ENCODE measurements at regions not wholly inside any gene's neighbourhood (a gene's known extent, or its start where the extent isn't known, plus 50 kb on each side); places are given as distances from the start of the nearest gene placed in this dataset.

GRCh38 chr16:86377251-86378022 is 132.9 kb upstream of the FOXF1 start:
- FAIRE-seq (no peak), DNase-seq (ENCODE audit: insufficient read length, low spot score) (no peak)
- TF ChIP-seq PAX5 (IDR thresholded peaks at IDR 0.05; ENCODE audit: insufficient read depth, low read length, severe bottlenecking) (no peak), POLR2AphosphoS5 (IDR thresholded peaks at IDR 0.05; ENCODE audit: low read depth, low read length) (no peak), TAF1 (IDR thresholded peaks at IDR 0.05; ENCODE audit: low read depth, low read length) (no peak)

- DNase-seq (ENCODE audit: insufficient read length, low spot score), result no peak
- TF ChIP-seq POLR2A (IDR thresholded peaks at IDR 0.05; ENCODE audit: low read depth, low read length) (no peak), TAF1 (IDR thresholded peaks at IDR 0.05; ENCODE audit: low read depth, low read length) (no peak), POLR2AphosphoS5 (IDR thresholded peaks at IDR 0.05; ENCODE audit: low read depth, low read length) (no peak), POU2F2 (IDR thresholded peaks at IDR 0.05; ENCODE audit: low read depth, low read length) (no peak), PAX5 (IDR thresholded peaks at IDR 0.05; ENCODE audit: insufficient read depth, low read length, severe bottlenecking) (no peak), SPI1 (IDR thresholded peaks at IDR 0.05; ENCODE audit: low read depth, low read length) (no peak)
- no peak for FAIRE-seq
Measured at GRCh38 chr16:86378128-86378527, 132.2 kb upstream of the FOXF1 start.

GRCh38 chr16:86378831-86379504 is 131.4 kb upstream of the FOXF1 start:
- FAIRE-seq, result no peak
- TF ChIP-seq POU2F2 (IDR thresholded peaks at IDR 0.05; ENCODE audit: low read depth, low read length) (no peak), TAF1 (IDR thresholded peaks at IDR 0.05; ENCODE audit: low read depth, low read length) (no peak), POLR2AphosphoS5 (IDR thresholded peaks at IDR 0.05; ENCODE audit: low read depth, low read length) (no peak), PAX5 (IDR thresholded peaks at IDR 0.05; ENCODE audit: insufficient read depth, low read length, severe bottlenecking) (no peak), SPI1 (IDR thresholded peaks at IDR 0.05; ENCODE audit: low read depth, low read length) (no peak), POLR2A (IDR thresholded peaks at IDR 0.05; ENCODE audit: low read depth, low read length) (no peak)
- DNase-seq (ENCODE audit: insufficient read length, low spot score), result no peak

- no peak for DNase-seq (ENCODE audit: insufficient read length, low spot score)
- FAIRE-seq, result no peak
- no peak for TF ChIP-seq POLR2AphosphoS5 (IDR thresholded peaks at IDR 0.05; ENCODE audit: low read depth, low read length)
- no peak for TF ChIP-seq SPI1 (IDR thresholded peaks at IDR 0.05; ENCODE audit: low read depth, low read length)
- TF ChIP-seq PAX5 (IDR thresholded peaks at IDR 0.05; ENCODE audit: insufficient read depth, low read length, severe bottlenecking), result no peak
- TF ChIP-seq POU2F2 (IDR thresholded peaks at IDR 0.05; ENCODE audit: low read depth, low read length), result no peak
- TF ChIP-seq TAF1 (IDR thresholded peaks at IDR 0.05; ENCODE audit: low read depth, low read length), result no peak
Measured at GRCh38 chr16:86379505-86379846, 130.9 kb upstream of the FOXF1 start.

- TF ChIP-seq POU2F2 (IDR thresholded peaks at IDR 0.05; ENCODE audit: low read depth, low read length), result no peak
- no peak for TF ChIP-seq TAF1 (IDR thresholded peaks at IDR 0.05; ENCODE audit: low read depth, low read length)
- TF ChIP-seq POLR2AphosphoS5 (IDR thresholded peaks at IDR 0.05; ENCODE audit: low read depth, low read length), result no peak
- TF ChIP-seq SPI1 (IDR thresholded peaks at IDR 0.05; ENCODE audit: low read depth, low read length), result no peak
- TF ChIP-seq POLR2A (IDR thresholded peaks at IDR 0.05; ENCODE audit: low read depth, low read length), result no peak
- no peak for TF ChIP-seq PAX5 (IDR thresholded peaks at IDR 0.05; ENCODE audit: insufficient read depth, low read length, severe bottlenecking)
- DNase-seq (ENCODE audit: insufficient read length, low spot score) (no peak), FAIRE-seq (no peak)
Measured at GRCh38 chr16:86380030-86380429, 130.3 kb upstream of the FOXF1 start.

- FAIRE-seq (no peak), DNase-seq (ENCODE audit: insufficient read length, low spot score) (no peak)
- no peak for TF ChIP-seq POU2F2 (IDR thresholded peaks at IDR 0.05; ENCODE audit: low read depth, low read length)
- no peak for TF ChIP-seq POLR2AphosphoS5 (IDR thresholded peaks at IDR 0.05; ENCODE audit: low read depth, low read length)
- TF ChIP-seq SPI1 (IDR thresholded peaks at IDR 0.05; ENCODE audit: low read depth, low read length), result no peak
- TF ChIP-seq POLR2A (IDR thresholded peaks at IDR 0.05; ENCODE audit: low read depth, low read length), result no peak
- no peak for TF ChIP-seq TAF1 (IDR thresholded peaks at IDR 0.05; ENCODE audit: low read depth, low read length)
- no peak for TF ChIP-seq PAX5 (IDR thresholded peaks at IDR 0.05; ENCODE audit: insufficient read depth, low read length, severe bottlenecking)
Measured at GRCh38 chr16:86381491-86381890, 128.8 kb upstream of the FOXF1 start.

- FAIRE-seq (no peak), DNase-seq (ENCODE audit: insufficient read length, low spot score) (no peak)
- TF ChIP-seq TAF1 (IDR thresholded peaks at IDR 0.05; ENCODE audit: low read depth, low read length) (no peak), PAX5 (IDR thresholded peaks at IDR 0.05; ENCODE audit: insufficient read depth, low read length, severe bottlenecking) (no peak), POLR2AphosphoS5 (IDR thresholded peaks at IDR 0.05; ENCODE audit: low read depth, low read length) (no peak), SPI1 (IDR thresholded peaks at IDR 0.05; ENCODE audit: low read depth, low read length) (no peak)
Measured at GRCh38 chr16:86382067-86382773, 128.1 kb upstream of the FOXF1 start.

- no peak for TF ChIP-seq POLR2A (IDR thresholded peaks at IDR 0.05; ENCODE audit: low read depth, low read length)
- DNase-seq (ENCODE audit: insufficient read length, low spot score) (no peak), FAIRE-seq (no peak)
Measured at GRCh38 chr16:86382774-86383407, 127.4 kb upstream of the FOXF1 start.

GRCh38 chr16:86383488-86384262 is 126.7 kb upstream of the FOXF1 start:
- FAIRE-seq (no peak), DNase-seq (ENCODE audit: insufficient read length, low spot score) (no peak)
- TF ChIP-seq POLR2AphosphoS5 (IDR thresholded peaks at IDR 0.05; ENCODE audit: low read depth, low read length) (no peak), POU2F2 (IDR thresholded peaks at IDR 0.05; ENCODE audit: low read depth, low read length) (no peak), TAF1 (IDR thresholded peaks at IDR 0.05; ENCODE audit: low read depth, low read length) (no peak), PAX5 (IDR thresholded peaks at IDR 0.05; ENCODE audit: insufficient read depth, low read length, severe bottlenecking) (no peak)
